NCI-H2171 (cell line): ENCODE measurements at regions not wholly inside any gene's neighbourhood (a gene's known extent, or its start where the extent isn't known, plus 50 kb on each side); places are given as distances from the start of the nearest gene placed in this dataset.
A peak's percentile ranks its signal among the peaks of the same experiment; 100 is the strongest.

Source experiments
- DNase-seq: peaks from one replicate; lab custom pipeline; 2025; lab: John Stamatoyannopoulos, UW

- DNase-seq: no peak
Observed at GRCh38 chr12:84676787-84677186, 235.8 kb downstream of the SLC6A15 start.

- no peak for DNase-seq
Observed at GRCh38 chr12:84661786-84662185, 250.8 kb downstream of the SLC6A15 start.

- DNase-seq: no peak
Observed at GRCh38 chr12:84660139-84660538, 252.5 kb downstream of the SLC6A15 start.

GRCh38 chr12:84658877-84659276 lies 253.7 kb downstream of the SLC6A15 start:
- DNase-seq: no peak

GRCh38 chr12:84656705-84657104 lies 255.9 kb downstream of the SLC6A15 start:
- no peak for DNase-seq

- DNase-seq: no peak
Observed at GRCh38 chr12:84653482-84653881, 259.1 kb downstream of the SLC6A15 start.

- no peak for DNase-seq
Observed at GRCh38 chr12:84648425-84648824, 264.2 kb downstream of the SLC6A15 start.

GRCh38 chr12:84644908-84645307 lies 267.7 kb downstream of the SLC6A15 start:
- no peak for DNase-seq

- DNase-seq: peak; percentile 87
Observed at GRCh38 chr12:84643993-84644392, 268.6 kb downstream of the SLC6A15 start.

- peak; percentile 87 for DNase-seq
Observed at GRCh38 chr12:84641940-84642545, 270.6 kb downstream of the SLC6A15 start.

- no peak for DNase-seq
Observed at GRCh38 chr12:84638811-84639368, 273.7 kb downstream of the SLC6A15 start.

GRCh38 chr12:84637926-84638325 lies 274.7 kb downstream of the SLC6A15 start:
- DNase-seq: no peak

- DNase-seq: no peak
Observed at GRCh38 chr12:84636801-84637290, 275.8 kb downstream of the SLC6A15 start.

GRCh38 chr12:84634526-84634925 lies 278.1 kb downstream of the SLC6A15 start:
- no peak for DNase-seq

- no peak for DNase-seq
Observed at GRCh38 chr12:84632556-84632955, 280.0 kb downstream of the SLC6A15 start.

GRCh38 chr12:84631020-84631419 lies 281.6 kb downstream of the SLC6A15 start:
- DNase-seq: no peak

- no peak for DNase-seq
Observed at GRCh38 chr12:84627593-84627992, 285.0 kb downstream of the SLC6A15 start.

- no peak for DNase-seq
Observed at GRCh38 chr12:84624601-84625000, 288.0 kb downstream of the SLC6A15 start.

- no peak for DNase-seq
Observed at GRCh38 chr12:84619053-84619571, 293.5 kb downstream of the SLC6A15 start.

GRCh38 chr12:84607170-84607819 lies 305.3 kb downstream of the SLC6A15 start:
- DNase-seq: no peak

- DNase-seq: no peak
Observed at GRCh38 chr12:84605983-84606382, 306.6 kb downstream of the SLC6A15 start.

- DNase-seq: no peak
Observed at GRCh38 chr12:84604551-84604950, 308.0 kb downstream of the SLC6A15 start.
